ENCODE measurements at regions not wholly inside any gene's neighbourhood (a gene's known extent, or its start where the extent isn't known, plus 50 kb on each side); places are given as distances from the start of the nearest gene placed in this dataset.

- in situ Hi-C loops (cut with HindIII; ENCODE audit: low pct_unique_long_range_greater_than_20kb, low sequenced_read_pairs) = no loop called here
- ChIA-PET CTCF (no interaction called here), POLR2A (no interaction called here)
- BruUV-seq (replicated peaks) = no TSS peak
- TF ChIP-seq CTCF (IDR thresholded peaks at IDR 0.05) (no peak), POLR2AphosphoS5 (IDR thresholded peaks at IDR 0.05; ENCODE audit: low read depth, low read length) (no peak), SIN3A (IDR thresholded peaks at IDR 0.05; ENCODE audit: borderline replicate concordance, insufficient read depth, low read depth, low read length) (no peak), TCF7L2 (IDR thresholded peaks at IDR 0.05; ENCODE audit: low read depth, low read length) (no peak), REST (IDR thresholded peaks at IDR 0.05; ENCODE audit: insufficient read depth in 1 of 2, low read depth in 2 of 2, low read length in 1 of 2) (no peak)
- intact Hi-C loops (cut with micrococcal nuclease; ENCODE audit: unreplicated experiment) = no loop called here
- no peak for ATAC-seq
- Histone ChIP-seq H3K27me3 (ENCODE audit: control insufficient read depth, insufficient read depth, low read length) (no peaks in the 10 kb centered on the region), H3K36me3 (ENCODE audit: control insufficient read depth, insufficient read depth, low read length) (no peaks in the 10 kb centered on the region), H3K27ac (ENCODE audit: low read length) (no peak overlapping the region), H3K4me1 (ENCODE audit: control insufficient read depth, insufficient read depth, low read length) (no peaks in the 10 kb centered on the region), H3K9me3 (ENCODE audit: control insufficient read depth, insufficient read depth, low read depth, low read length) (no peaks in the 10 kb centered on the region), H3K4me3 (ENCODE audit: low read depth in 2 of 2, low read length in 2 of 2) (no peak overlapping the region)
- DNase-seq (ENCODE audit: low read depth, low spot score) = no peak
Measured at GRCh38 chr15:35705884-35706585, 160.1 kb upstream of the DPH6 start.

GRCh38 chr15:35712956-35713355, 167.0 kb upstream of the DPH6 start:
- intact Hi-C loops (cut with micrococcal nuclease; ENCODE audit: unreplicated experiment) (no loop called here), in situ Hi-C loops (cut with HindIII; ENCODE audit: low pct_unique_long_range_greater_than_20kb, low sequenced_read_pairs) (no loop called here)
- POLR2A ChIA-PET = no interaction called here
- Histone ChIP-seq H3K4me3 (ENCODE audit: low read depth in 2 of 2, low read length in 2 of 2) (no peak overlapping the region), H3K4me1 (ENCODE audit: control insufficient read depth, insufficient read depth, low read length) (no peaks in the 10 kb centered on the region), H3K27ac (ENCODE audit: low read length) (no peak overlapping the region), H3K27me3 (ENCODE audit: control insufficient read depth, insufficient read depth, low read length) (no peaks in the 10 kb centered on the region), H3K36me3 (ENCODE audit: control insufficient read depth, insufficient read depth, low read length) (no peaks in the 10 kb centered on the region), H3K9me3 (ENCODE audit: control insufficient read depth, insufficient read depth, low read depth, low read length) (no peaks in the 10 kb centered on the region)
- ATAC-seq = no peak
- CTCF ChIA-PET = no interaction called here
- DNase-seq (ENCODE audit: low read depth, low spot score) = no peak
- no TSS peak for BruUV-seq (replicated peaks)
- no peak for TF ChIP-seq TCF7L2 (IDR thresholded peaks at IDR 0.05; ENCODE audit: low read depth, low read length)
- TF ChIP-seq REST (IDR thresholded peaks at IDR 0.05; ENCODE audit: insufficient read depth in 1 of 2, low read depth in 2 of 2, low read length in 1 of 2) = no peak
- TF ChIP-seq POLR2AphosphoS5 (IDR thresholded peaks at IDR 0.05; ENCODE audit: low read depth, low read length) = no peak
- no peak for TF ChIP-seq CTCF (IDR thresholded peaks at IDR 0.05)
- no peak for TF ChIP-seq SIN3A (IDR thresholded peaks at IDR 0.05; ENCODE audit: borderline replicate concordance, insufficient read depth, low read depth, low read length)

All from Panc1 (cell line).